MV-4-11 (cell line): ENCODE measurements at regions not wholly inside any gene's neighbourhood (a gene's known extent, or its start where the extent isn't known, plus 50 kb on each side); places are given as distances from the start of the nearest gene placed in this dataset.
"Not testable (repeated sequence)": the region's sequence is repeated elsewhere in the genome, so short reads cannot be mapped to it uniquely, and the experiment has no call there.

Source experiments
- DNase-seq: peaks from one replicate; lab custom pipeline; 2025; lab: John Stamatoyannopoulos, UW

DNA sequence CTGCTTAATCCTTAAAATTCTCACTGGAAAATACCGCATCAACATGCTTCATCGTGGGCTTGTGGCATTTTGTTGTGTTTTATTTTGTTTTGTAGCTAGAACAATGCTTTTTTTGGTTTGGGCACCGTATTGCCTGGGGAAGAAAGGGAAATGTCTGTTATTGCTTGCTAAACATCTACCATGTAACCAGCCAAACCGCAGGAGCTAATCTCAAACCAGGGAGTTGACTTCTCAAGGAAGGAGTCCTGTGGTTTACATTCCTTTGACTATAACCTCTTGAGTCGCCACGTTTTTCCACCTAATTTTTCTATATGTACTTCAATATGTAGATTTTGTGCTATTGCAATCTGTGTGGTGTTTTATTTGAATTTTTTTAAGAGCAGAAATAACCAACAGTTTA, 593.5 kb upstream of the SOX9 start:
- DNase-seq, result no peak

DNA sequence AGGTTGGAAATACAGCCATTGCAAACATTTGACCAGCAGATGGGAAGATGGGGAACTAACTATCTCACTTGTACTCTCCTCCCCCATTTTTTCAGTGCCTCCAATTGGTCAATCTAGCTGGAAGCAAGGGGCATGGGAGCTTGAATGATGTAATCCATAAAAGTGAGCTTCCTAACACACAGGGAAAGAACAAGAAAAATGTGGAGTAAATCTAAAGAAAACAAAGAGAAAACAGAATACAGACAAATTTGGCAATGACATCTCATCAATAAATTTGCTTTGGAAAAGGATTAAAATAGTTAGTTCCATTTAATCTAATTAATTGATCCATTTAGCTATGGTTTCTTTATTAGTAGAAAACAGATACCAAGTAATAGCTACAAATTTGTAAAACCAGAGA, 592.6 kb upstream of the SOX9 start:
- no peak for DNase-seq

DNA sequence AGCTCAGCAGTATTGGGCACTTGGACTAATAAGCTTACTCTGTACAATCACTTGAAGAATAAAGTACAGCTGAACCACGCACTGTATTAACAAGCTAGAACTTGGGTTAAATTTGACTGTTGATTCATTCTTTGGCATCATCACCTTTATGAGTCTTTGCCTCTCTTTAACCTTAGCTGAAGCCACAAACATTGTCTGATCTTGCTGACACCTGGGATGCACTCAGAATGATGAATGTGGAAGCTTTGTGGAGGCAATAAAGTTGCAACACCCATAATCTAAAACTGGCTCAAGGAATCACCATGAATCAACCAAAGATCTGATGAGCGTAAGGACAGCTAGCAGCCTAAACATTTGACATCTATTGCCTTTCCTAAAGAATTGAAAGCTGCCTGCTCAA, 590.6 kb upstream of the SOX9 start:
- DNase-seq, result no peak

DNA sequence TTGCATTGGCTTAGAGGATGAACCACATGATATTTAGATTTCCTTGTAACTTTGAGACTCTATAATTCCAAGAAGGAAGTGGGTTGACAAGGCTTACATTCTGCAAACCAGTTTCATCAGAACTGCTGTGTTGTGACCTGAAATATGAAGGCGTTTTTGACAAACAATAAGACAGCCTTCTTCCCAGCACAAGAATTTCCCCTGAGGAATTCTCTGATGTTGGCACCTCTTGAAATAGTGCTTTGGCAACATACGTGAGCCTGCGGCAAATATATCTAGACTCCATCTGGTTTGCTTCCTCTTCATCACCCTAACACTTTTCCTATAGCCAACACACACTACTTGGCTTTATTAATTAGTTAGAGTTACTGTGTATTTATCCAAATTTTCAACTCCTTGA, 585.5 kb upstream of the SOX9 start:
- DNase-seq, result no peak

DNA sequence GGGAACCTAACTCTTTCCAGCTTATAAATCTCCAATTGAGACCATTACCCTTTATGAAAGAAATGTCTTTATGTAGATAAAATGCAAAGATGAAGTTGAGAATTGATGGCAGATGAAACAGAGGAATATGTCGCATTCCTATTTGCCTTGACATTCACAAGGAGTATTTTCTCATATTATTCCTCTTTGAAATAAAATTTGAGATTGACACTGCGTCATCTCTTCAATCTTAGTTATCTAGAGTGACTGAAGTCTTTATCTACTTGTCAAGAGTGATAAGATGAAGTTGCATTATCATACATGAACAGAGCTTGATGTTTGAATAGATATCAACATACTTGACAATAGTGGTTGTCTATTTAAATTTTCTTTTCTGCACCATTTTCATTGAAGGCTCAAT, 574.4 kb upstream of the SOX9 start:
- DNase-seq, result no peak

DNA sequence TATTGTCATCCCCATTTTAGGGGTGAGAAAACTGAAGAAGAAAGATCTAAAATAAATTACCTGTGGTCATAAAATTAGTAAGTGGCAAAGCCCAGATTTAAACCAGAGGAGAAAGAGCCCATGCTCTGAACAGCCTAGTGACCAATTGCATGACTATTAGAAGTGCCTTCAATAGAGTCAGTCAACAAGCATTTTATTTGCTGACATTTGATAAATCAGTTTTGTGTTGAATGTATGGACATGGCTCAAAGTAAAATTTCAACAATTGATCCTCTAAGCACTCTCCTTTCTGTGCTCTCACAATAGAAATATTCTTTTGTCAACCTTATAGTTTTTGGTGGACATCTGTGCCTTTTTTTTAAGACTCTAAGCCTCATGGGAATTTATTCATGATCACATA, 572.9 kb upstream of the SOX9 start:
- no peak for DNase-seq

DNA sequence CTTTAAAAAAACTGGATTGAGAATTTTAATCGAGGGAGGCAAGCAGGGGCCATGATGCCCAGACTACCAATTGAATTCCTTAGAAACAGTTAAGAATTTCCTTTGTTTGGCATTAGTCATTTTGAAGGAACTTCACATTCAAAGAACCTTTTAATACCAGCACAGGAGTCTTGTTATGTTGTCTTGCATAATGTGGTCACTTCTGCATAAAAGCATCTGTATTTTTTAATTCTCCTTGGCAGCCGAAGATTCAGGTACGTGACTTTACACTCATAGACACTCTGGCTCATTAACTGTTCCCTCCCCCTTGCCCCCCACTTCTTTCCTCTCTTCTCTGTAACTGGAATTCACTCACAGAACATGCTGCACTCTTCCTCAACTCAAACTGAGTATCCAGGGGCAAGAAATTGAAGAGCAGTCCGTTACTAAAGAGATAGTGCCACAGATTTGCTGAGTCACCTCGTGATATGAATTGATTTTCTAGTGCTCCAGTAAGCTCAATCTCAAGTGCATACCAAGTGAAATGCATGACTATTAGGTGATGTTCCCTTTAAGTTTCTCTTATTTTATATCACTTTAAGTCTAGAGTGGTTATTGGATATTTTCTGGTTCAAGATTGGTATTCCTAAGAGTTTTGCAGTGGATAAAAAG, 572.2 kb upstream of the SOX9 start:
- DNase-seq, result no peak

DNA sequence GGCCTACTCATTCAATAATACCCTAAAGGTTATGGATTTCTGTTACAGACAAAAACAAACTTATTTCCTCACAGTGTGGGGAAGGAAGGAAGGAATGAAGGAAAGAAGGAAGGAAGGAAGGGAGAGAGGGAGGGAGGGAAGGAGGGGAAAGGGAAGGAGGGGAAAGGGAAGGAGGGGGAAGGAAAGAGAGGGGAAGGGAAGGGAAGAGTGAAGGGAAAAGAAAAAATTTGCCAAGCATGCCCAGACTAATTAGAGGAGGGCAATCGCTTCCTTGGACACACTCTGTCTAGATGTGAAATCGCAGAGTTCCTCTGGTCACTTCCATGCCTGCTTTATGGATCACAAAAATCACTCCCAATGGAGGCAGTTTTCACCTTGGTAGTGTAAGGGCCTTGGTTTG, 570.1 kb upstream of the SOX9 start:
- DNase-seq, result no peak

DNA sequence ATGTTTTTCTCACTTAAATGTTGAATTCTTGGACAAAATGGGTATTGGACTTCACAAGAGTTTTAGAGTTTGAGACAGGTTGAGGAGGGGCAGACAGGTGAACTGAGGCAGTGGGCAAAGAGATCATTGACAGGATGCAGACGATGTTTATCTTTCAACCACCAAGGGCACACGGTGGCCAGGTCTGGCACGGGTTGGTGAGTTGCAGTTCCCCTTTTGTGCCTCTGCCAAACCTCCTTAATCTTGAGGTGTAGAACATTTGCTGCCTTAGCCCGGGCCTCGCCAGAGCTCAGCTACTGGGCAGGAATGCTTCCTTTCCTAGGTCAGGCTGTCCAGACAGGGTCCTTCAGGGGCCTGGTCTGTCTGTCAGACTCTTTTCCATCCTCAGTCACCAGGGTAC, 567.4 kb upstream of the SOX9 start:
- DNase-seq, result no peak

DNA sequence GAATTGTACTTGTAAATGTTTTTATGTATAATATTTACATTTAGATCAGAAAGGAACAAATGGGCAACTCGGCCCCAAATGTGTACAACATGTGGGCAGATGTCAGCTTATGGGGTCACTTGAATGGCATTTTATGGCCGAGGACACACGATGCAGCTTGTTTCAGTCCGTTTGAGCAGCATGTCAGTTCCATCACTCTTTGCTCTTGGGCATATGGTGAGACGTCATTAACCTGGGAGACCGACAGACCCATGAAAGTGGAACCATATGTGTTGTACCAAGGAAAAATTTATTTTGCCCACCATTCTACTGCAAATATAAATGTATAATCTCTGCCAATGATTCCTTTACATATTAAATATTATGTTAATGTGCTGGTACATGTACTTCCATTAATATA, 561.9 kb upstream of the SOX9 start:
- DNase-seq, result no peak

DNA sequence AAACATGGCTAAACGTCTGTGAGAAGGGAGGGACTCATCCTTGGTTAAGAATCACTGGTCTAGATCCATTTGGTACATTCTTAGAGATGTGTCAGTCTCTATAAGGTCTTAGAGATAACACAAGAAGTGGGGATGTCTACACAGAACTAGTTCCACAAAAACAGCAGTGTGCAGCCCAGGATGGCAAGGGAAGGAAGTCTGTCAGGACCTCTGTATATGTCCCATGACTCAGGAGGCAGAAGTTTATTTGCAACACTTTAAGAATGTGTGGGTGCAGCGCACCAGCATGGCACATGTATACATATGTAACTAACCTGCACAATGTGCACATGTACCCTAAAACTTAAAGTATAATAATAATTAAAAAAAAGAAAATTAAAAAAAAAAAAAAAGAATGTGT, 548.5 kb upstream of the SOX9 start:
- DNase-seq, result no peak

DNA sequence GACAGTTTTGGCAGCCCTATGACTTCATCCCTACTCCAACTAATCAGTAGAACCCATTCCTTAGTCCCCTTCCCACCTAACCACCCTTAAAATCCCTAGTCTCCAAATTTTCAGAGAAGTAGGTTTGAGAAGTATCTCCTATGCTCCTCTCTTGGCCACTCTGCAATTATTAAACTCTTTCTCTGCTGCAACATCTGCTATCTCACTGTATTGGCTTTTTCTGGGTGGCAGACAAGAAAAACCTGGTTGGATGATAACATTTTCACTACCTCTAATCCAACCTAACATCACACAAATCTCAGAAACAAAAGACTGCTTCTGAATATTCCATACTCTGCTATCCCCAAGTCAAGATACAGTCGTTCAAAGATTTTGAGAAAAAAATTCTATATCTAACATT, 542.4 kb upstream of the SOX9 start:
- DNase-seq, result no peak

DNA sequence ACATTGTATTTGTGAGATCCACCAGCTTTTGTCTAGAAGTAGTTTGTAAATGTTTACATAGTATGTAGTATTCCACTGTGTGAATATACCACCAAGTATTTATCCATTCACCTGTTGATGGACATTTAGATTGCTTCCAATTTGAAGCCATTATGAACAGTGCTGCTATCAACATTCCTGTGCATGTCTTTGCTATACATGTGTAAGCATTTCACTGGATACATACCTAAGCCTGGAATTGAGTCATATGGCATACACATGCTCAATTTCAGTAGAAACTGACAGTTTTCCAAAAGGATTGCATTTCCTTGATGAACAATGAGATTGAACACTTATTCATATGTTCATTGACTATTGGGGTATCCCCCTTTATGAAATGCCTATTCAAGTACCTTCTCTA, 540.6 kb upstream of the SOX9 start:
- DNase-seq, result no peak

DNA sequence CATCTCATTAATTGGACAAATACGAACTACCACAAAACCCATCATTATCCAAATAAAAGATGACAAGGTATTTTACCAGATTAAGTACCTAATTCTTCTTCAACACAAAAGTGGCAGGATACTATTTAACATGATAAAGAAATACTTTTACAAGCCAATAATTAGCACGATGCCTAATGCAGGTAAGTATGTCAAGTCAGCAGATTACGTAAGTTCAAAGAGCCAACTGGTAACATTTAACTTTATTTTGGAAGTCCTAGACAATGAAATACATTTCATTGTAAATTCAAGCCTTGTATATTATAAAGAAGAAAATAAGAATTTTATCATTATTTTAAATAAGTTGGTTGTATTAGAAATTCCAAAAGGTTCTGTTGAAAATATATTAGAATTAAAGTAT, 535.3 kb upstream of the SOX9 start:
- DNase-seq, result no peak

DNA sequence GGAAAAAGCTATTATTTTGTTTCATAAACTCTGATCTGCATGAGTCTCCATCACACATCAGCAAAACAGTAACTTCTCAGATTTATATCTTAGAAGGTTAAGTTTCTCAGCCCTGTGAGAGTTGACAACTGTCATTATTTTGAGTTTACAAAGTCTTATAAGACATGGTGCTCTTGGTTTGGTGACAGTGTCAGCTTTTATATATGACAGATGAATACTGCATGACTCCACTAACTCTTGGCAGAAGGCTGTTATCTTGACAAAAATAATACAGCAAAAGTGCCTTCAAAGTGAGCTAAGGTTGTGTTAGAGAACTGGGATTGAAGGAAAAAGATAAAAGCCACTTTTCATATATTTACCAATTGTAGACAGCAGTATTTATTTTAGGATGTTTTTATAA, 528.4 kb upstream of the SOX9 start:
- no peak for DNase-seq

DNA sequence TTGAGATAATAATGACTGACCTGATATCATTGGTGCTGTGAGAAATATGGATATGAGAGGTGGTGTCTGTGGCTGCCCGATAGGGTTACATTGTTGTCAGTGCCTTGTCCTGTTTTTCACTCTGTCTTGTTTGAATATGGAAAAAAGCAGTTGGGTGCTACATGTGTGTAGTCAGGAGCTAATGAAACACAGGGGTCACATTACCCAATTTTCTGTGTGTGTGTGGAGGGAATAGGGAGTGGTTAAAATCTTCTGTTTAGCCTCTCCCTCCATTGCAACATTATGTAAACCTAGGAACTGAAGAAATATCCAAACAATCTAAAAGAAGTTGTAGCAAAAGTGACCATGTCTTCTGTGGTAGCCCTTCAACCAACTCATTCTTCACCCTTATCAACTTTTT, 527.7 kb upstream of the SOX9 start:
- DNase-seq, result no peak

DNA sequence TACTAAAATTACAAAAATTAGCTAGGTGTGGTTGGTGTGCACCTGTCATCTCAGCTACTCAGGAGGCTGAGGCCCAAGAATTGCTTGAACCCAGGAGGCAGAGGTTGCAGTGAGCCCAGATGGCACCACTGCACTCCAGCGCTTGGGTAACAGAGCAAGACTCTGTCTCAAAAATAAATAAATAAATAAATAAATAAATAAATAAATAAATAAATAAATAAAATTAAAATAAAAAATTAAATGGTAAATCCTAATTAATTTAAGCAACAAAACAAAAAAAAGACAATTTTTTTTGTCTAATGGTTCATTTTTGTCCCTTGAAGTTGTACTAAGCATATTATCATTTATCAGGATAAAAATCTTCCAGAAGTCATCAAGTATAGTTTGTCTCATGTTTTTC, 521.2 kb upstream of the SOX9 start:
- not testable (repeated sequence) for DNase-seq

DNA sequence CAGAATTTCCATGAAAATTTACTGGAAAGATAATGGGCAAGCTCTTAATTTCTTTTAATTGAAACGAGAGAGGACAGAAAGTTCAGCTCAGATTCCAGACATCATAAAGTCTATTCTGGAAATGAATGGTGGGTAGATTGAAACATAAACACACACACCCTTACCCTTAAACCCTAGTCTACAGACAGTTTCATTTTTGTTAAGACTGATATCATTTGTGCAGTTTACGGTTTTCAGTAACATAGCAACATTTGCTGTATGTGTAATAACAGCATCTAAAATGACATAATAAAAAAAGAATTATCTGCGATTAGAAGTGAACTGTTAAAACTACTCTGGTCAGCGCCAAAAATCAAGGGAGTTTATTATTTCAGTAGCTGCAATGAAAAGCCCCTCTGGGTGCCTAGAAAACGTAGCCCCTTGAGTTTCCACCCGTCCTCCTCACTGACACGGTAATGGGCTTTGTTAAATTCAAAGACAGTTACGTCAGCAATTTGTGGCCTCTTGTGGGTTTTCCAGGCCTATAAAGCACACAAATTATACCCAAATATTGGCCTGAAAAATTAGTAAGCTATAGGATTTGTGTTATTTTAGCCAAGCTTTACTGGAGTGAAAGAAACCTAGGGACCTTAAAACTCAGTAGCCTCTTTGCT, 520.6 kb upstream of the SOX9 start:
- no peak for DNase-seq

DNA sequence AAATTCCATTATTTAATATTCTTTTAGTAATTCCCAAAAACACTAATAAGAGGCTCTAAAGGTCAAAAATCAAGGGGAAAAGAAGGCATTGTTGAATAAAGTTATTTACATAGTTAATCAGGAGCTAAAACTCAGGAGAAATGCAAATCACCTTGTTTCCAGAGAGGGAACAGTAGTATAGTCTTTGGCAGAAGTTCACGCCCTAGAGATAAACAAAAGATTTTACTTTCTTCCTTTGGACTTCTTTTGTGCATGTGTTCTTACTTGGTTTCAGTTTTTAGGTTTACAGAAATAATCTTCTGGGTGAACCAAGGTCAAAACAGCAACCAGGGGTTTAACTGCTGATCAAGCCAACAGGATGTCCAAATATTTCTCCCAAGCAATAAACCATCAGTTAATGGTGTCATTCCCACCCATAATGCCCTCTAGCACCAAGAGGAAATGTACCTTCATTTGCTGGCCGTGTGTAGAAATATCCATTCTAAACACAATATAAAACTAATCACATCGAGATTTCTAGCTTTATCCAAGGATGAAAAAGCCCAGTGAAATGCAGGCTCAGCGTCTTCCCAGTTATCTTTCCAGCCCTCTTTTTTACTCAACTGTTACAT, 518.8 kb upstream of the SOX9 start:
- no peak for DNase-seq

DNA sequence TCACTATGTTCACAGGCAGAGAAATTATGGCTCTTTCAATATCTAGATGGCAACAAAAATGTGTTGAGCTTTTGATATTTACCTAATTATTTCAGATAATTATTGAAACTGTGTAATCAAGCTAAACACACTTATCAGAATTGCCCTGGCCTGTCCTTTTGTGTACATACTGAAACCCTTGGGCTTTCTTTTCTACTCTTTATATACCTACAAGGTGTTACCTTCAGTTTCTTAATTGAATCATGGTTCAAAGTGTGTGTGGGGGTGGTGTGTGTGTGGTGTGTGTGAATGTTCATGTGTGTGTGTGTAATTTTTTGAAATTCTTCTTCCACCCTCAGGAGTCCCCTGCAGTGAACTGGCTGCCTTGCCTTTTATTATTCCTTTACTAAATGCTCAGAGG, 506.8 kb upstream of the SOX9 start:
- no peak for DNase-seq

DNA sequence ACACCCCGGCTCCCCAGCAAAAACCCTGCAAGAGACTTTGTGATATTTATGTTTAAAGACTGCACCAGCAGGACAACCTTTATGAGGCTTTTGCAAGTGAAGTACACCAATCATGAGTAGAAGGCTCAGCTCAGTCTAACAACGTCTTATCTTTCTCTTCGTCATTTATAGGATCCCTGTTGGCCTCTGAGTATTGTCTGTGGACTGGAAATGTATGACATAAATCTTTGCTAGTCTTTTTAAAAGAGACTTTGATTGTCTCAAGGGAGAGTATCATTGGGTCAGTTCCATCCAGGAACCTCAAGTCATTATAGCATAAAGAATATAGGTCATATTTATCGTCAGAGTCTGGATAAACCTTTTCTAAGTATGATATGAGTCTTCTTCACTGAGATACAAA, 505.0 kb upstream of the SOX9 start:
- DNase-seq, result no peak

DNA sequence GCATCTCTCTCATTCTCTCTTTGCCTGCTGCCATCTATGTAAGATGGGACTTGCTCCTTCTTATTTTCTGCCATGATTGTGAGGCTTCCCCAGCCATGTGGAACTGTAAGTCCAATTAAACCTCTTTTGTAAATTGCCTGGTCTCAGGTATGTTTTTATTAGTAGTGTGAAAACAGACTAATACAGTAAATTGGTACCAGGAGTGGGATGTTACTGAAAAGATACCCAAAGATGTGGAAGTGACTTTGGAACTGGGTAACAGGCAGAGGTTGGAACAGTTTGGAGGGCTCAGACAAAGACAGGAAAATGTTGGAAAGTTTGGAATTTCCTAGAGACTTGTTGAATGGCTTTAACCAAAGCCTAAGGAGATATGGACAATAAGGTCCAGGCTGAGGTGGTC, 503.1 kb upstream of the SOX9 start:
- not testable (repeated sequence) for DNase-seq

DNA sequence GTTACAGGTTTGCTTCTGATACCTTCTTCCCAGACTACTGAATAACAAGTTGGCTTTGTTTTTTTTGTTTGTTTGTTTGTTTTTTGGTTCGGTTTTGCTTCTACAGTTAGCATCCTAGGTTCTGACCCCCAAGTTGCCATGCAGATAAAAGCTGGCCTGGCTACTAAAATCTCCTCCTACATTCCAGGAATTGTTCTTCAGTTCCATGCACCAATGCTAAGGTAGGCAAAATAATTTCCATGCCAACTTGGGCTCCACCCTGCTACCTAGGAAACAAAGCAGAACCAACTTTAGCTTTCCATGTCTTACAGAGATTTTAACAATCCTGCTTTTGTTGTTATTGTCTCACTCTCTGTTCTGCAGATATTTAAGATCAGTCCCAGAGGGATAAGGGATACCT, 495.5 kb upstream of the SOX9 start:
- no peak for DNase-seq

DNA sequence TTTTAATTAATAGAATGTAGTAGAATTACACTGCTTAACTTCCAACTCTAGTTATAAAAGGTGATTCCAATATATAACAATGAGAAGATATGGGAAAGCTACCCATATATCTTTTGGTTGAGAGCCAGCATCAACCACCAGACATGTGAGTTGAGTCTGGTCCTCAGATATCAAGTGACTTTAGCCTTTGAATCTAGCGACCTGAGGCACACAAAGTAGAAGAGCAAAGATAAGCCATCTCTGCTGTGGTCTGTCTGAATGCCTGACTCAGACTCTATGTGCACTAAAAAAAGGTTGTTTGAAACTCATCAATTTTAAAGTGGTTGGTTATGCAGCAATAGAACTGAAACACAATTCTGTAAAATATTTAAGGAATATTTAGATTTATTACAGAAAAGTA, 492.5 kb upstream of the SOX9 start:
- no peak for DNase-seq
